Activated CD4-positive, alpha-beta T cell treated with anti-CD3 and anti-CD28 coated beads, Interleukin-2, amount 50 U/mL, for 1 hour (primary cell): ENCODE measurements at regions not wholly inside any gene's neighbourhood (a gene's known extent, or its start where the extent isn't known, plus 50 kb on each side); places are given as distances from the start of the nearest gene placed in this dataset.
"Not testable (repeated sequence)": the region's sequence is repeated elsewhere in the genome, so short reads cannot be mapped to it uniquely, and the experiment has no call there.

Source experiments
- DNase-seq: peaks from one replicate; pipeline ENCODE4 v3.0.0-alpha.2; 2020

DNA sequence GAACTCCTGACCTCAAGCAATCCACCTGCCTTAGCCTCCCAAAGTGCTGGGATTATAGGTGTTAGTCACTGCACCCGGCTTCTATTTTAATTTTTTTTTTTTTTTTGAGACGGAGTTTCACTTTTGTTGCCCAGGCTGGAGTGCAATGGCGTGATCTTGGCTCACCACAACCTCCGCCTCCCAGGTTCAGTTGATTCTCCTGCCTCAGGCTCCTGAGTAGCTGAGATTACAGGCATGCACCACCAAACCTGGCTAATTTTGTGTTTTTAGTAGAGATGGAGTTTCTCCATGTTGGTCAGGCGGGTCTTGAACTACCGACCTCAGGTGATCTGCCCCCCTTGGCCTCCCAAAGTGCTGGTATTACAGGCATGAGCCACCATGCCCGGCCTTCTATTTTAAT is 149.1 kb downstream of the MYCN start:
- DNase-seq = not testable (repeated sequence)

DNA sequence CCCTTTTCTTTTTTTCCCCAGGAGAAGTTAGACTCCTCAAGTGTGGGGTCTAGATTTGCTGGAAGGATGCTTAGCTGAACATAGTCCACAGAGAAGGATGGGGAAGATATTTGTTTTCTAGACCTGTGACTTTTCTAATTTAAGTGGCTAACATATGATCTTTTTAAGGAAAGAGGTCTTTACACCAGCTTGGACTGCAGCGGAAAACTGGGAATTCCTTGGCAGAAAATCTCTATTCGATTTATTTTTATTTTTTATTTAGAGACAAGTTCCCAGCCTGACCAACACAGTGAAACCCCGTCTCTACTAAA is 148.4 kb downstream of the MYCN start:
- no peak for DNase-seq

DNA sequence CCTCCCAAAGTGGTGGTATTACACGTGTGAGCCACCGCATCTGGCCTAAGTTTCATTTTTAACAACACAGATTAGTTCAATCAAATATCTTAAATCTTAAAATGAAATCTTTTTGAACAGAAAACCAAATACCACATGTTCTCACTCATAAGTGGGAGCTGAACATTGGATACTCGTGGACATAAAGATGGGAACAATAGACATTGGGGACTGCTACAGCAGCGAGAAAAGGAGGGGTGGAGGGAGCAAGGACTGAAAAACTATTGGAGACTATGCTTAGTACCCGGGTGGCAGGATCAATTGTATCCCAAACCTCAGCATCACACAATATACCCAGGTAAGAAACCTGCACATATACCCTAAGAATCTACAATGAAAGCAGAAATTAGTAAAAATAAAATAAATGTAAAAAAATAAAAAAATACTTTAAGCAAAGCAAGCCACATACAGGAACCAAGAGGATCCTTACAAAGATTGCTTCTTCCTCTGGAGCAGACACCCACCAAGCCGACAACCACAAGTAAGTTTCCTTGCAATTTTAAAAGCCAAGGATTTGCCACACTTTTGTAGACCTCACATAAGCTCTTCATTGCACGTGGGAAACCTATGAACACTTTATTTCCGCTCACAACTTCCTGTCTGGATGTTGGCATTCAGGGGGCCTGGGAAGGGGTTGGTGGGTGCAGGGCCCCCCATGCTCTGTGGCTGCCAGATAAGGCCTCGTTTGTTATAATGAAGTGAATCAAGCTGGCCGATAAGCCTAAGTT is 147.9 kb downstream of the MYCN start:
- no peak for DNase-seq

DNA sequence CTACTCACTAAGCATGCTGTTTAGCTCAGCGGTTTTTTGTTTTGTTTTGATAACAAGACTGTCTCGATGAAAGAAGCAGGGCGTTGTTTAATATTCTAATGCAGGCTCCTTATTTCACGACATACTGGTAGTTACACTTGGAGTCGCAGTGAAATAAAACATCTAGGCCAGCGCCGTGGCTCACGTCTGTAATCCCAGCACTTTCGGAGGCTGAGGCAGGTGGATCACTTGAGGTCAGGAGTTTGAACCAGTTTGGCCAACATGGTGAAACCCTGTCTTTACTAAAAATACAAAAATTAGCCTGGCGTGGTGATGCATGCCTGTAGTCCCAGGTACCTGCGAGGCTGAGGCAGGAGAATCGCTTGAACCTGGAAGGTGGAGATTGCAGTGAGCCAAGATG is 145.8 kb downstream of the MYCN start:
- DNase-seq = not testable (repeated sequence)

DNA sequence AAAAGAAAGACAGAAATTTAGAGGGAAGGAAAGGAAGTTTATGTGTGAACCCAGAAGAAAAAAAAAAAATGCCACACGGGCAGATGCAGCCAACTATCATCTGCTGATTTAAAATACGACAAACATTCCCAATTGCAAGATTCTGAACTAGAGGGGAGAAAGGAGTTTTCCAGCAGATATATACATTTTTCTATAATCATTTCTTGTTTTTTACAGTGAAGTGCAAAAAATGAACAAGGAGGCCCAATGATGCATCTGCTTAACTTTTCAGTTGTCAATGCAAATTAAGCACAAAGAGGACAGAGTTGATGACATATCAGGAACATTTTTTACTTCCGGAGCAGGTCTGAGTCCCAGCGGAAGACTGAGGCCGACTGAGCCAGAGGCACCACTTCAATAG is 144.7 kb downstream of the MYCN start:
- no peak for DNase-seq

DNA sequence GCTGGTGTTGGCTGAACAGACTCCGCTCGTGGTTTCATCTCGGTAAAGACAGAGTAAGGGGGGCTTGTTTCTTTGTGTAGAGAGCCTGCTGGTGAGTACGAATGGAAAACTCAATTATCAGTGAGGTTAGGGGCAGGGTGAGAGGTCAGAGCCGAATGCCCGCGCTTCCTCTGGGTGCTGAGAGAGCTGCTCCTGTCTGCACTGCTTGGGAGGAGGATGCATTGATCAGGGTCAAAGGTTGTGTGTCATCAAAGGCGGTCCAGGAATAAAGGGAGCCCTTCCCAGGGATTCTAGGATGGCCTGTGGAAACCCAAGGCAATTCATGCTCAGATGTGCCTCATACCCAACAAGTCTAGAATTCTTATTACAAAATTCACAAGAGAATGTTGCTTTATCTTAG is 143.9 kb downstream of the MYCN start:
- no peak for DNase-seq

DNA sequence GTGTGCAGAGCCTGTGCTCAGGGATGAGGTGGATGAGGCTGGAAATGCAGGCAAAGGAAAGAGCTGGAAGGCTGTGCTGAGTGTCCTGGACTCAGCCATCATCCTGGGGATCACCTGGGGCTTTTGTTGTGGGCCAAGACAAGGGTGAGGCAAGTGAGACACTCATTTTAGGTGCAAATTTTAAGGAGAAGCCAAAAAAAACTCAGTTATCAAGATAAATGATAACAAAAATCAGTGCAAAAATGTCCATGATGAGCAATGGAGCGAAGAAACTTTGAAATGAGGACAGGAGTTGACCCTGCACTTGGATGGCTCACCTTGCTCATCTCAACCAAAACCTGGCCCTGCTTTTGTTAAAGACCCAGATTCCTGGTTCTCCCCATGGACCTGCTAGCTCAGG is 141.9 kb downstream of the MYCN start:
- DNase-seq = no peak

DNA sequence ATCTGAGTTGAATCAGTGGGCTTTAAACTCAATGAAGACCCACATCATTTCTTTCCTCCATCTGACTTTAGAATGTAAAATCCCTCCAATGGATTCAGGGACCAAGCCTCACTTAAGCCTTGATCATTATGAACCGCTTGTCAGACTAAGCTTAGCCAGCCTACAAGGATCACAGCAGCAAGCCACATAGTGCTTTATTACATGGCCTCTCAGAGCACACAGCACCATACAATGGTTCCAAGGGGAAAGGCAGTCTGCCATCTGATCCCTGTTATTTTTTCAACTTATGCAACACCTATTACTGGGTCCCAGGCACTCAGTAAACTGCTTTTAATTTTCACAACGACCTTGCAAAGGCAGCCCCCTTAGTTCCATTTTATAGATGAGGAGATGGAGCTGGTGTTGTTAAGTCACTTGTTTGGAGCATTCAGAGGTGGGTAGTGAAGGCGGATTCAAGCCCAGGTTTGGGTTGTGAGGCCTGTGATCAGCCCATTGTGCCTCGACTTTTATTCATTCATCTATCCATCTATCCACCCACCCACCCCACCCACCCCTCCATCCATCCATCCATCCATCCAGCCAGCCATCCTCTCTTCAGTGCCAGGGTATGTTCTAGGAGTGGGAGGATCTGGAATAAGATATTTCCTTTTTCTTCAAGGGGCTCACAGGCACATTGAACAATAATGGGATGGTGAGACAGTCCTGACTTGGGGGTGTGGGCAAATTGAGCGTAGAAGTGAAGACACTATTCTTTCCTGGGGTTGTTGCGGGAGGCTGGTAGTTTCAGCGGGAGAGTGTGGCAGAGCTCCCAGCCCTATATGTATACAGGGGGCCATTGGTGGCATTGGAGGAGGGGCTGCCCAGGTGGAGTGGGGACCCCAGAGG is 141.2 kb downstream of the MYCN start:
- no peak for DNase-seq

DNA sequence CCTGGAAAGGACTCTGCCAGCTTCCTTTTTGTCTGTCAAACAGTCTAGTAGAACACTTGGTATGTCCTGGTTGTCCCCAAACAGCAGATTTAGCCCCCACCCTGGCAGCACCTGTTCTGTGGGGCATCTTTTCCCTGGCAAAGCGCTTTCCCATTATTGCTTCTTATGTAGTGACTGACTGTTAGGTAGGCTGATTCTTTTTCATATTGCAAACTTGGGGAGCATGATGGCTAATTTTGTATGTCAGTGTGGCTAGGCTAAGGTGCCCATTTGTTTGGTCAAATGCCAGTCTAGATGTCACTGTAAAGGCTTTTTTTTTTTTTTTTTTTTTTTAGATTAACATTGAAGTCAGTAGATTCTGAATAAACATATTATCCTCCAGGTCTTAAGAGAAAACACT is 140.2 kb downstream of the MYCN start:
- no peak for DNase-seq

DNA sequence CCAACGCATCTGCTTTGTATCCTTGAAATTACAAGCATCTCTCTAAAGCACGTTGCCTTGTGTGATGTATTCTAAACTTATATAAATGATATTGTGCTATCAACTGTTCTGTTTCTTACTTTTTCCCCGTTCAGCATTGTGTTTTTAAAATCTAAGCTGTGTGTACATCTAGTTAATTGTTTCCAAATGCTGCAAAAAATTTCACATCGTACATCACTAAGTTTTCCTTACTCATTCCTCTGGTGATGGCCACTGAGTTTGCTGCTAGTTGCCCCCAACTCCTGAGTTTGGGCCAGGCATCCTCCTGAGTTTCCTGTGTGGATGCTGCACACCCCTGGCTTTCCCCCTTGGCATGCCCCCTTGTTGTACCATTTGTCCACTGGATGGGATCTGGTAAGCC is 139.7 kb downstream of the MYCN start:
- DNase-seq = no peak

DNA sequence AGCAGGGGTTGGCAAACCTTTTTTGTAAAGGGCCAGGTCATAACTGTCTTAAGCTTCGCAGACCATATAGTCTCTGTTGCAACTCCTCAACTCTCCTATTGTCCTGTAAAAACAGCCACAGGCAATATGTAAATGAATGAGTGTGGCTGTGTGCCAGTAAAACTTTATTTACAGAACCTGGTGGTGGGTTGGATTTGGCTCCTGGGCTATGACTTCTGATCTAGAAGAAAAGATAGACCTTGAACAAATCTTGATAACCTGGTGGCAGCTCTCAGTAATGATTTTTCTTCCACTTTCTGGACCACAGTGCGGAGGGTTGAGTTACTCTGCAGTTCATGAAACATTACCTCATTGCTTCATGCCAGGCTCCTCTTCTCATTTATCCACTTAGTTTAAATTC is 139.3 kb downstream of the MYCN start:
- DNase-seq = no peak

DNA sequence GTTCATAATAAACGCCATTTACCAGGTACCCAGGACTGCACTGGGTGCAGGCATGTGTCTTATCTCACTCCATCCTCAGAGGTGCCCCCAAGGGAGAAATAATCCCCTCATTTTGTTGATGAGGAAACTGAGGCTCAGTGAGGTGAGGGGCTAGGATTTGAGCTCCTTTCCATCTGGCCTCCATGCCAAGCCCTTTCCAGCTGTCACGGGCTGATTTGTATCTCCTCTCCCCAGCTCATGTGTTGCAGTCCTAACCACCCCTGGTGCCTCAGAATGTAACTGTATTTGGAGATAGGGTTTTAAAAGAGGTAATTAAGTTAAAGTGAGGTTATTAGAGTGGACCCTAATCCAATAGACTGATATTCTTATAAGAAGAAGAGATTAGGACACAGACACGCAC is 137.3 kb downstream of the MYCN start:
- no peak for DNase-seq

DNA sequence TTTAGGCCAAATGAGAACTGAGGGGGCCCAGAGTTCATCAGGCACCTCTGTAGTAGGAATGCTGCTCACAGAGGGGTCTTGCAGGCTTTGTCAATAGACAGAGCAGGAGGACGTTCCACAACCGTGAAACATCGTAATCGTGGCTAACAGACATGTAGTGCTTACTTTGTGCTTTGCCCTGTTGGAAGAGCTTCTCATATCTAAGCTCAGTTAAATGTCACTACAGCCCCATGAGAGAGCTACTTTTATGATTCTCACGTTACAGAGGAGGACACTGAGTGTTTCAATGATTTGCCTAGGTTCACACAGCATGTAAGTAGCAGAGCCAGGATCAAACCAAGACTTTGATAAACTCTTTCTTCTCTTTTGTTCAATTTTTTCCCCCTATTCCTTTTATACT is 136.6 kb downstream of the MYCN start:
- no peak for DNase-seq

DNA sequence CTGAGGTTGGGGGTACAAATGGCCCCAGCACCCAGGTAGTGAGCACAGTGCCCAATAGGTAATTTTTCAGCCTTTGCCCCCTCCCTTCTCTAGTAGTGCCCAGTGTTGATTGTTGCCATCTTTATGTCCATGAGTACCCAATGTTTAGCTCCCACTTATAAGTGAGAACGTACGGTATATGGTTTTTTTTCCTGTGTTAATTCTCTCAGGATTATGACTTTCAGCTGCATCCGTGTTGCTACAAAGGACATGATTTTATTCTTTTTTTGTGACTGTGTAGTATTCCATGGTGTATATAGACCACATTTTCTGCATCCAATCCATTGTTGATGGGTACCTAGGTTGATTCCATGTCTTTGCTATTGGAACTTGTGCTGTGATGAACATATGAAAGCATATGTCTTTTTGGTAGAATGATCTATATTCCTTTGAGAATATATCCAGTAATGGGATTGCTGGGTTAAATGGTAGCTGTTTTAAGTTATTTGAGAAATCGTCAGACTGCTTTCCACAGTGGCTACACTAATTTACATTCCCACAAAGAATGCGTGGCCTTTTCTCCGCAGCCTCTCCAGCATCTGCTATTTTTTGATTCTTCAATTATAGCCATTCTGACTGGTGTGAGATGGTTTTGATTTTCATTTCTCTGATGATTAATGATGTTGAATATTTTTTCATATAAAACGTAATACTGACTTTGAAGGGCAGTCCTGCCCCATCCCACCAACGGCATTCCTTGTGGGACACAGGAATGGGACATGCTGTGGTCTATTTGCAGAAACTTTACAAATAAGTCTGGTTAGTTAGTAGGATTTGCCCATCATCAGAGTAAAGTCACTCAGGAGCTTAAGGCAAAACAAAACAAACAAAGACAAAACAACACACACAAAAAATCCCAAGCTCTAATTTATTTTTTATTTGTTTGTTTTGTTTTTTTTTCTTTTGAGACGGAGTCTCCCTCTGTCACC is 135.0 kb downstream of the MYCN start:
- no peak for DNase-seq

DNA sequence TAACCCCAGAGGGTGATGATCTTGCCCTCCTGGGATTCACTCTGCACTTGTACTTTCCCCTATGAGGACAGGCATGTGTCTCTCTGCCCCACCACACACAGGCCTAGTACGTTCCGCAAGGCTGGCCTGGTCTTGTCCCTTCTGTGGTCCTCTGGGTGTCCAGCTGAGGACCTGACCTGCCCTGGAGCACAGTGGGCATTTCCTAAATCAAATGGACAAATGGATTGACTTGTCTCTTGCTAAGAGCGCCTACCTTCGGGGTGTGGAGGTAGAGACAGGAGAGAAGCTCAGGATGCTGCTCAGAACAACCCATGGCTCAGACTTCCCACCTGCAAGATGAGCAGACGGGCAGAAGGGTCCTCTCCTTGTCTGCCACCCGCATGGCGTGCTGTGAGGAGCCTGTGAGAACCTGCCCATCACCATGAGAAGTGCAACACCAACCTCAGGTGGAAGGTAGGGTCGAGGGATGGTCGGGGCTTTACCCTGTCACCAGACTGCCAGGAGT is 133.6 kb downstream of the MYCN start:
- DNase-seq = no peak

DNA sequence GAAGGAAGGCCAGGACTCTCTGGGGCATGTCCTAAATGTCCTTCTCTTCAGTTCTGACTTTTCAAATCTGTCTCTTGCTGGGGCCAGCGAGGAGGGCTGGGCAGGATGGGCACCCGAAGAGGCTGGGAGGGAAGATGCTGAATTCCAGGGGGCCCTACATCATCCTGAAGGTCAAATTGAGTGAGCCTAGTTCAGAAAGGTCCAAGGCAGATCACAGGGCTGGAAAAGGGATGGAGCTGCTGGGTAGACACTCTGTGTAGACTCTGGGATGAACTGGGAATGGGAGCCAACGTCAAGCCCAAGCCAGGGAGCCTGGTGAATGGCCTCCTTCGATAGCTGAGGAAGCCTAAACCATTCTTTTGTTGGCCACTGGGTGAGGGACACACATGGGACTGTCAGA is 133.1 kb downstream of the MYCN start:
- DNase-seq = no peak

DNA sequence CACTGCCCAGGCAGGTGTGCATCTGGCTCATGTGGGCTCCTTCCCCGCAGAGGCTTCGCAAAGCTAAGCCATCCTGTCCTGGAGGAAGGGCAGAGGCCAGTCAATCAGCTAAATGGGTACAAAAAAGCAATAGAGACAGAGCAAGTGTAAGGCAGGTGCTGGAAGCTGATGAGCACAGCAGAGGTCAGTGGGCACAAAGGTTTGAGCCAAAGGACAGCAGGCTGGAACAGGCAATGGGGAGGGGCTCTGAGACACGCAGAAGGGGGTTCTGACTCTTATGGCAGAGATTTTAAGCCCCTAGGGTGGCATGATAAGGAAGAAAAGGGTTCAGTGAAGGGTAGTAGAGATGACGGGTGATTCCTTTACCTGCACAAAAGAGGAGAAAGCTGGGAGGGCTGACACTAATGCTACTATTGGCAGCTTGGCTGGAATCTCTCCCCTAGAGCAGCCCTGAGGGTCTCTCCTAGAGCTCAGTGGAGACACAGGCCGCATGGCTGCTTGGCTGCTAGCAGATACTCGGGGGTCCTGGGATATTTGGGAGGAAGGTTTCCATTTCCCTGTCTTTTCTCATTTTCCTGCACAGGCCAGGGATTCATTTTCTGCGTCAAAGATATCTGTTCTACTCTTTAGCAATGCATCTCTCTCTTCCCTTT is 132.4 kb downstream of the MYCN start:
- DNase-seq = no peak

DNA sequence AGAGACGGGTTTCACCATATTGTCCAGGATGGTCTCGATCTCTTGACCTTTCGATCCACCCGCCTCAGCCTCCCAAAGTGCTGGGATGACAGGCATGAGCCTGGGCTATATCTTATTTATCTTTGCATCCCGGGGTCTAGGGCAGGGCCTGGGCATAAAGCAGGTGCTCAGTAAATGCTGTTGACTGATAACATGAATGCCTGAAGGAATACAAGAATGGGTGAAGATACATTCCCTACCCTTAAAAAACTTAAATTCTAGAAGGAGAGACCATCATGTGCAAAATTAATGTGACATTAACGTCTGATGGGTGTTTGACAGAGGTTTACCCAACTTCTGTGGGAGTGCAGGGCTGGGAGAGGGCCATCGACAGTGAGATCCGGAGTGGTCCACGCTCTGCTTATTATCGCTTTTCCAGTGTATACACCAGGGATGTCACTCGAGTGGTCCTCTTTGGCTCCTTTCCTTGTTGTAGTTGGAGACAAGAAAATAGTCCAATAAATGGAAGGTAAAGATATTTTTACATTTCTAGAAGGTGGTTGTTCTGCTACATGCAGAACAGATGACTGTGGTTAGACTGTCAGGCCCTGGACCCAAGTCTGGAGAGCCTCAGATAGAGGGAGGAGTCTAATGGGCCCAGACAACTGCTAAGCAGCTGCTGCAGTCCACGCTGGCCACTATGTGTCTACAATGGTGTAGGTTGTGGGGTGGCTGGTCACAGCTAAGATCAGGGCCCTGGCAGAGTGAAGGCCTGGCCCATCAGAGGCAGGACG is 131.7 kb downstream of the MYCN start:
- no peak for DNase-seq

DNA sequence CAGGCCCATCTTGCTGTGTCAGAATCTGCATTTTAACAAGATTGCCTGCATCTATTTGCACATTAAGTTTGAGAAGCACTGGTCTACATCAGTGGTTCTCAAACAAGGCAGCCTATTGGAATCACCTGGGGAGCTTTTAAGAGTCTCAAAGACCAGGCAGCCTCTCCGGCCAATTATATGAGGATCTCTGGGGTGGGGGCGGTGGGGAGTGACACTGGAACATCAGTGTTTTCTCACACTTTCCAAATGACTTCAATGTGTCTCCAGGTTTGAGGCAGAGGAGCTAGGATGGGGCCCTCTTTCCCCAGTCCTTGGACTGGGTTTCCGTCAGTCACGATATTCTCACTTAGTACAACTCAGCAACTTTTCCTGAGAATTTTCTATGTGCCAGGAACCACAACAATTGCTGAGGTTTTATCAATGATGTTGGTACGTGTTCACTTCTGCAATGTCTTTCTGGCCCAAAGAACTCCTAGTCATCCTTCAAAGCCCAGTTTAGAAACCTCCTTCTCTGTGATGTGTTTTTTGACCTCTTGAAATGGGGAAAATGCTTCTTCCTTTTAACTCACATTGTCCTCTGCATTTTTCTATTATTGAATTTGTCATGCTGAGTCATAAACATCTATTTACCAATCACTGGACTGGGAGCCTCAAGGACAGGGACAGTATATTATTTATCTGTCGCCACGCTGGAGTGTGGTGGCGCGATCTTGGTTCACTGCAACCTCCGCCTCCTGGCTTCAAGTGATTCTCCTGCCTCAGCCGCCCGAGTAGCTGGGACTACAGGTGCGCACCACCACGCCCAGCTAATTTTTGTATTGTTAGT is 130.9 kb downstream of the MYCN start:
- DNase-seq = no peak

DNA sequence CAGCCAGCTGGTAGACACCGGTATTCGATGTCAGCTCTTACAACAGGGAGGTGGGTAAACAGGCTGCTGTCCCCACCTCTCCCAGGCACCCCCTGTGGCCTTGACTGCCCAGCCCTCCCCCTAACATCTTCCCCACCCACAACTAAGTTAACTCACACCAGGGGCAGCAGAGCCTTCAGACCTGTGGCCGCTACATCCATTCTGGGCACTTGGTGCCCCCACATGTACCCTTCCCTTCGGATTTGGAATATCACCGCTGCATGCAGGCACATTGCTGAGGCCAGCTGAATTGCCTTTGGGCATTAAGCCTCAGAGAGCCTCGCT is 130.3 kb downstream of the MYCN start:
- DNase-seq = no peak
